Cardiac fibroblast (primary cell): ENCODE measurements at regions not wholly inside any gene's neighbourhood (a gene's known extent, or its start where the extent isn't known, plus 50 kb on each side); places are given as distances from the start of the nearest gene placed in this dataset.
A peak's percentile ranks its signal among the peaks of the same experiment; 100 is the strongest.

Experiments used
- DNase-seq, 2 donors: peaks; one replicate each; pipeline versions ENCODE4 v3.0.0 to v3.0.0-alpha.2; 2010; ENCODE audit warnings: low read depth in 2 of 2
- H3K4me3 ChIP-seq, 2 donors: replicated peaks in 1 of 2; 1 replicate in 1 of 2; 2 replicates in 1 of 2; pipeline ENCODE4 v1.5.1; 2011; ENCODE audit warnings: low read depth in 2 of 2, low read length in 2 of 2, mild to moderate bottlenecking in 2 of 2, moderate library complexity in 1 of 2
- CTCF ChIP-seq: IDR thresholded peaks from one replicate; pipeline ENCODE4 v1.5.1; 2011; ENCODE audit warnings: low read depth, mild to moderate bottlenecking, low read length, inconsistent platforms

GRCh38 chr7:12970626-12971025, 283.2 kb downstream of the ARL4A start:
- DNase-seq, result no peak

DNA sequence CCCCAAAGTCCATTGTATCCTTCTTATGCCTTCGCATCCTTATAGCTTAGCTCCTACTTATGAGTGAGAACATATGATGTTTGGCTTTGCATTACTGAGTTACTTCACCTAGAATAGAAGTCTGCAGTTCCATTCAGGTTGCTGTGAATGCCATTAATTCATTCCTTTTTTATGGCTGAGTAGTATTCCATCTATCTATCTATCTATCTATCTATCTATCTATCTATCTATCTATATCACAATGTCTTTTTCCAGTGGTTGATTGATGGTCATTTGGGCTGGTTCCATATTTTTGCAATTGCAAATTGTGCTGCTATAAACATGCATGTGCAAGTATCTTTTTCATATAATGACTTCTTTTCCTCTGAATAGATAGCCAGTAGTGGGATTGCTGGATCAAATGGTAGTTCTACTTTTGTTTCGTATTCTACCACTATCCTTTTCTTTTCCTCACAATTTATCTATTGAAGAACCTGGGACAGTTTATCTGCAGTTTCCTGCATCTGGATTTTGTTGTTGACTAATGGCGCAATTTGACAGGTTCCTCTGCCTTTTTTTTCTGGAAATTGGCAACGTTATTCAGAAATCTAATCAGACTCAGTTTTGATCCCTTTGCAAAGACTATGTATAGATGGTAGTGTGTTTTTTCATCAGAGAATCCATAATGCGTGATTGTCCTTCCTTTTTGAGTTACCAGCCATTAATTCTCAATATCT, 287.2 kb downstream of the ARL4A start:
- no peak overlapping the region for H3K4me3 ChIP-seq
- no peak for TF ChIP-seq CTCF
- no peak for DNase-seq

More at GRCh38 chr7:12970626-12971025, 283.2 kb downstream of the ARL4A start:
- H3K4me3 ChIP-seq, result no peak overlapping the region
- no peak for TF ChIP-seq CTCF

- TF ChIP-seq CTCF, result no peak
- H3K4me3 ChIP-seq, result no peak overlapping the region
- DNase-seq, result peak in 1 of 2 donors; percentile 13
These were observed 288.0 kb downstream of the ARL4A start for GRCh38 chr7:12975412-12975811.

DNA sequence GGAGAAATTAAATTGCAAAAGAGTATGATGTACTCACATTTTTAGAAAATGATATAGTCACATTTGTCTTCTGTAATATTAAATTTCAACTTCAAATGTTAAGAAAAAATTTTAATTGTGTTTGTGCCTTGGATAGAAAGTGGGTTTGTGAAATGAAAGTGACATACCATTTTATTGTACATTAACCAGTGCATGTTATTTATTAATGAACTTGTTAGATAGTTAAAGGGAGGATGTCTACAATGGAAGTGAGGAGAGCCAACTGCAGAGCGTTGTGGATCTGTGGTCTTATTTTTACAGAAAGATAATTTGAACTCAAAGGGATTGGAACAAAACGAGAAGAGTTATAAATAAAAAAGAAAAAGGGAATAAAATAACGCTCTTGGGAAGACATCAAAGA, 291.7 kb downstream of the ARL4A start:
- no peak for TF ChIP-seq CTCF
- DNase-seq, result no peak

GRCh38 chr7:12982178-12982577, 294.7 kb downstream of the ARL4A start:
- no peak for DNase-seq
- no peak overlapping the region for H3K4me3 ChIP-seq
- no peak for TF ChIP-seq CTCF

More for the DNA sequence above, 291.7 kb downstream of the ARL4A start:
- H3K4me3 ChIP-seq, result no peak overlapping the region

- no peak for TF ChIP-seq CTCF
- no peak for DNase-seq
- no peak overlapping the region for H3K4me3 ChIP-seq
These were observed 296.7 kb downstream of the ARL4A start for GRCh38 chr7:12984117-12984516.

GRCh38 chr7:12985228-12985627, 297.8 kb downstream of the ARL4A start:
- no peak overlapping the region for H3K4me3 ChIP-seq
- no peak for DNase-seq
- no peak for TF ChIP-seq CTCF
